Psoas muscle (tissue), 7 donors: ENCODE measurements at regions not wholly inside any gene's neighbourhood (a gene's known extent, or its start where the extent isn't known, plus 50 kb on each side); places are given as distances from the start of the nearest gene placed in this dataset.

Experiments used
- ATAC-seq, 4 donors: fragments of 200-7000 bp; cut with Tn5 transposase; one replicate each; pipeline ENCODE4 v1.9.1; 2020; ENCODE audit warnings: moderate library complexity in 3 of 4, mild to moderate bottlenecking in 2 of 4
- DNase-seq, 2 donors: peaks; one replicate each; pipeline ENCODE4 v3.0.0-alpha.2; 2020
- H3K27ac ChIP-seq: fragments of 200-600 bp; one replicate; pipeline ENCODE4 v1.8.0; 2022
- H3K27me3 ChIP-seq, 3 donors: fragments of 200-600 bp in 1 of 3; one replicate each; pipeline versions ENCODE4 v1.6.1 to v1.8.0; 2013 to 2022; ENCODE audit warnings: low read length in 2 of 3, mild to moderate bottlenecking in 2 of 3, moderate library complexity in 1 of 3; ENCODE audit not compliant: insufficient read depth in 3 of 3
- H3K36me3 ChIP-seq, 2 donors: fragments of 200-600 bp in 1 of 2; one replicate each; pipeline versions ENCODE4 v1.6.1 to v1.8.0; 2013 to 2022; ENCODE audit warnings: low read depth in 1 of 2, mild to moderate bottlenecking in 1 of 2, moderate library complexity in 1 of 2; ENCODE audit not compliant: insufficient read depth in 1 of 2
- H3K4me1 ChIP-seq: fragments of 200-600 bp; one replicate; pipeline ENCODE4 v1.8.0; 2022
- H3K4me3 ChIP-seq: fragments of 200-600 bp; one replicate; pipeline ENCODE4 v1.8.0; 2022; ENCODE audit warnings: mild to moderate bottlenecking
- H3K9me3 ChIP-seq: fragments of 200-600 bp; one replicate; pipeline ENCODE4 v1.8.0; 2022
- CTCF ChIP-seq: fragments of 200-600 bp; IDR thresholded peaks from one replicate; pipeline ENCODE4 v1.8.0; 2022; ENCODE audit warnings: antibody characterized with exemption
- WGBS, 3 donors: extraction: QIAGEN DNeasy Blood & Tissue Kit; methylation state at CpG; one replicate each; pipeline versions ENCODE4 v1.1.6 to v1.1.7; 2013; 5-methylcytosine and 5-hydroxymethylcytosine counted together
- intact Hi-C, 2 donors: fragments of 100-400 bp; cut with DNase I; formaldehyde crosslinking; loops; one replicate each; pipeline versions ENCODE4 v1.11.0 to v1.14.2; 2022
- donor health status: healthy with polysubstance abuse.
- donor health status: DM: no; HTN: no; CAD: no; lungs with moderate emphysema.
- donor health status: Bipolar disorder and iron deficiency.
- donor health status: healthy.
- donor health status: DM: yes; HTN: yes; CAD: no.
- donor health status: DM: no; HTN: no; CAD: no.
- donor health status: DM: yes; HTN: yes; CAD: no.

- no peaks in the 10 kb centered on the region for H3K4me1 ChIP-seq
- H3K36me3 ChIP-seq, result no peaks in the 10 kb centered on the region
- intact Hi-C loops, result no loop called here
- no peaks in the 10 kb centered on the region for H3K27me3 ChIP-seq
- ATAC-seq (no peak), DNase-seq (no peak)
- no peak overlapping the region for H3K27ac ChIP-seq
- H3K4me3 ChIP-seq, result no peak overlapping the region
- WGBS, 3 donors, result 74 to 82% (median 77%) methylated on average over 2 of the region's 2 CpGs
- no peaks in the 10 kb centered on the region for H3K9me3 ChIP-seq
- TF ChIP-seq CTCF, result no peak
These were observed 298.1 kb upstream of the PITX2 start for GRCh38 chr4:110920990-110921389.

DNA sequence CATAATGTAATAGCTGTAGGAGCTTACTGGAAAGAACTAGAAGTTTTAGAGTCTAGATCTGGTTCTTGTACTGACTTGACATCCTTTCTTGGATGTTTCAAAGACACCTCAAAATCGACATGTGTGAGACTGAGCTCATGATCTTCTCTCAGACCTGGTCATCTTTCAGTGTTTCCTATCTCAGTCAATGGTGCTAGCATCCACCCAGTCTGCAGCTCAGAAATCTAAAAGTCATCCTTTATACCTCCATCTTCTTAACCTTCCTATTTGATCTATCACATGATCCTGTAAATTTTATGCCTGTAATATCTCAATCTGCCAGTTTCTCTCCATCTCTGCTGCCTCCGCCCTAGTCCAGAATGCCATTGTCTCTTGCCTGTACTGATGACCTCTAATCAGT, 301.9 kb upstream of the PITX2 start:
- ATAC-seq (no peak), DNase-seq (no peak)
- Histone ChIP-seq H3K4me1 (no peaks in the 10 kb centered on the region), H3K27ac (no peak overlapping the region), H3K36me3 (no peaks in the 10 kb centered on the region), H3K9me3 (no peaks in the 10 kb centered on the region), H3K4me3 (no peak overlapping the region), H3K27me3 (no peaks in the 10 kb centered on the region)
- TF ChIP-seq CTCF, result no peak
- WGBS, 3 donors, result 82 to 88% (median 83%) methylated on average over 2 of the region's 2 CpGs
- intact Hi-C loops, result no loop called here

- DNase-seq (no peak), ATAC-seq (no peak)
- TF ChIP-seq CTCF, result no peak
- H3K9me3 ChIP-seq, result no peaks in the 10 kb centered on the region
- no peak overlapping the region for H3K27ac ChIP-seq
- intact Hi-C loops, result no loop called here
- WGBS, 3 donors, result 69 to 72% (median 71%) methylated on average over 3 of the region's 3 CpGs
- H3K36me3 ChIP-seq, result no peaks in the 10 kb centered on the region
- H3K4me3 ChIP-seq, result no peak overlapping the region
- H3K4me1 ChIP-seq, result no peaks in the 10 kb centered on the region
- no peaks in the 10 kb centered on the region for H3K27me3 ChIP-seq
These were observed 304.0 kb upstream of the PITX2 start for GRCh38 chr4:110926841-110927400.

DNA sequence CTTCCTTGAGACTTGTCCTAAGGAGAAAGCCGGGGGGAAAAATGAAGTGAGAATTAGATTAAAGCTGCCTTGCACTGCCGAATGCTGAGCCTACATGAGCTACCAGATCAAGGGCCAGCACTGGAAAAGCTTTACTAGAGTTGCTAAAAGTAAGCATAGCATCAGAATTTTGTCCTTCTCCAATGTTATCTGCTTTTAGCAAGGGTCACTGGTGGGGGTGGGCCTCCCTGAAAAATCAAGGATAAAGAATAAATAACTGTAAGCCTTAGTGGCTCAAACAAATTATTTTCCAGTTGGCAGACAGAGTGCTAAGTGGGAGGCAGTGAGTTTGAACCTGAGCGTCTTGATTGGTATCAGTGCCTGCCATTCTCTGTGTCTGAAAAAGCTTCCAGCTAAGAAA, 310.5 kb upstream of the PITX2 start:
- TF ChIP-seq CTCF, result no peak
- Histone ChIP-seq H3K9me3 (no peaks in the 10 kb centered on the region), H3K27ac (no peak overlapping the region), H3K4me3 (no peak overlapping the region), H3K4me1 (no peaks in the 10 kb centered on the region), H3K27me3 (no peaks in the 10 kb centered on the region), H3K36me3 (no peaks in the 10 kb centered on the region)
- 69 to 89% (median 75%) methylated on average over 3 of the region's 3 CpGs for WGBS, 3 donors
- intact Hi-C loops, result no loop called here
- DNase-seq (no peak), ATAC-seq (no peak)

GRCh38 chr4:110944501-110944900, 321.6 kb upstream of the PITX2 start:
- no peak overlapping the region for H3K27ac ChIP-seq
- ATAC-seq (no peak), DNase-seq (no peak)
- WGBS, 3 donors, result 87 to 94% (median 93%) methylated on average over 3 of the region's 3 CpGs
- intact Hi-C loops, result no loop called here
- TF ChIP-seq CTCF, result no peak
- H3K27me3 ChIP-seq, result no peaks in the 10 kb centered on the region
- H3K4me3 ChIP-seq, result no peak overlapping the region
- no peaks in the 10 kb centered on the region for H3K4me1 ChIP-seq
- H3K9me3 ChIP-seq, result no peaks in the 10 kb centered on the region
- H3K36me3 ChIP-seq, result no peaks in the 10 kb centered on the region
